Transverse colon (tissue), 4 donors: ENCODE measurements at regions not wholly inside any gene's neighbourhood (a gene's known extent, or its start where the extent isn't known, plus 50 kb on each side); places are given as distances from the start of the nearest gene placed in this dataset.

Experiments
- EP300 ChIP-seq: sonication (generic); formaldehyde crosslinking; IDR thresholded peaks from one replicate; pipeline ENCODE4 v1.6.1; 2017; ENCODE audit warnings: antibody characterized with exemption, low read depth
- POLR2A ChIP-seq: fragments of 450-650 bp; IDR thresholded peaks from one replicate; pipeline ENCODE4 v1.6.1; 2016; ENCODE audit warnings: antibody characterized with exemption, mild to moderate bottlenecking, moderate library complexity
- POLR2AphosphoS5 ChIP-seq, 3 donors: sonication (generic); formaldehyde crosslinking; IDR thresholded peaks; one replicate each; pipeline ENCODE4 v1.6.1; 2016; ENCODE audit warnings: antibody characterized with exemption in 3 of 3
- TF ChIP-seq, protein P1 (sequence below), 5 experiments: fragments of 200-600 bp in 3 of 5; fragments of 450-650 bp in 2 of 5; sonication (generic) in 3 of 5; IDR thresholded peaks; 1 replicate in 2 of 5; 2 replicates in 3 of 5; pipeline ENCODE4 v1.5.1; 2016 to 2017; ENCODE audit warnings: antibody characterized with exemption in 5 of 5, inconsistent platforms in 3 of 5, mild to moderate bottlenecking in 2 of 5, moderate library complexity in 1 of 5

DNA sequence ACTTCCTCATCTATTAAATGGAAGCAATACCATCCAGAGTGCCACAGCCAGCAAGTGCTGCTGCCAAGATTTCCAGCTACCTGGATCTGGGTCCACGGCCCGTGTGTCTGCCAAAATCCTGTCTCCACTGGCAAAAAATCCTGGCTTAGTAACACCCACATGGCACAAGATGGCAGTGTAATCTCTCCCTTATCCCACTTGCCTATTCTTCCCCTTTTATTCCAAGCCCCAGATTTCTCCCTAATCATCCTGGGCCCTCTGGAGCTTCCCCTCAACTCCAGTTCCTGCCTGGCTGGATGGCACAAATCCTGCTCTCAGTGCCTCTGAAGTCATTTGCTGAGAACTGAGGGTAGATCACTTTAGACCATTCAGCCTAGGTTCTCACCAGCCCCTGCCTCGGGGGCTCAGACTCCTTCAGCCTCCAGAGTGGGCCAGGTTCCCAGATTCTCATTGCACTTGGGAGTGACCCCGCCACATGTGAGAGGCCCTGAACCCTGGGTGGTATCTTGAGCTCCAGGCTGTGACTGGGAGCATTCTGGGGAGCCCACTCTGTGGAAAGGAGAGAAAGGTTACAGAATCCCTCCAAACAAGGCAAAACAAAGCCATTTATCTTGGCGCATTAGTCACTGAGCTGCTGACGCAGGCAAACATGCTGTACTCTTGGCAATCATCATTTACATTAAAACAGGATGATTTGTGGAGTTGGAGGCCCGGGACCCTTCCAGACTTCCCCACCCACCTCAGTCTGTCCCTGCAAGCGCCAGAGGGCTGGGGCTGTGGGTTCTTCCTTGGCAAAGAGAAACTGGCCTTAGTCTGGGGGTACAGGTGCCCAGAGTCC lies 325.8 kb downstream of the DYSF start:
- TF ChIP-seq, protein P1, sequence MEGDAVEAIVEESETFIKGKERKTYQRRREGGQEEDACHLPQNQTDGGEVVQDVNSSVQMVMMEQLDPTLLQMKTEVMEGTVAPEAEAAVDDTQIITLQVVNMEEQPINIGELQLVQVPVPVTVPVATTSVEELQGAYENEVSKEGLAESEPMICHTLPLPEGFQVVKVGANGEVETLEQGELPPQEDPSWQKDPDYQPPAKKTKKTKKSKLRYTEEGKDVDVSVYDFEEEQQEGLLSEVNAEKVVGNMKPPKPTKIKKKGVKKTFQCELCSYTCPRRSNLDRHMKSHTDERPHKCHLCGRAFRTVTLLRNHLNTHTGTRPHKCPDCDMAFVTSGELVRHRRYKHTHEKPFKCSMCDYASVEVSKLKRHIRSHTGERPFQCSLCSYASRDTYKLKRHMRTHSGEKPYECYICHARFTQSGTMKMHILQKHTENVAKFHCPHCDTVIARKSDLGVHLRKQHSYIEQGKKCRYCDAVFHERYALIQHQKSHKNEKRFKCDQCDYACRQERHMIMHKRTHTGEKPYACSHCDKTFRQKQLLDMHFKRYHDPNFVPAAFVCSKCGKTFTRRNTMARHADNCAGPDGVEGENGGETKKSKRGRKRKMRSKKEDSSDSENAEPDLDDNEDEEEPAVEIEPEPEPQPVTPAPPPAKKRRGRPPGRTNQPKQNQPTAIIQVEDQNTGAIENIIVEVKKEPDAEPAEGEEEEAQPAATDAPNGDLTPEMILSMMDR (IDR thresholded peaks at IDR 0.05) = no peak
- no peak for TF ChIP-seq EP300
- TF ChIP-seq POLR2A = no peak
- TF ChIP-seq POLR2AphosphoS5 (IDR thresholded peaks at IDR 0.05) = no peak
